AG09309 (cell line): ENCODE measurements at regions not wholly inside any gene's neighbourhood (a gene's known extent, or its start where the extent isn't known, plus 50 kb on each side); places are given as distances from the start of the nearest gene placed in this dataset.

Experiments used
- DNase-seq: peaks from one replicate; pipeline ENCODE4 v3.0.0-alpha.2; 2010; ENCODE audit warnings: low read depth
- H3K4me3 ChIP-seq: 2 replicates; pipeline ENCODE4 v1.5.1; 2011; ENCODE audit warnings: mild to moderate bottlenecking, low read depth, low read length, moderate library complexity; ENCODE audit not compliant: control insufficient read depth
- CTCF ChIP-seq: IDR thresholded peaks from 2 replicates; pipeline ENCODE4 v1.5.1; 2011; ENCODE audit warnings: mild to moderate bottlenecking, low read depth, low read length, inconsistent platforms; ENCODE audit not compliant: insufficient read depth, control insufficient read depth; ENCODE audit errors: missing control alignments

- no peak overlapping the region for H3K4me3 ChIP-seq
- no peak for TF ChIP-seq CTCF
- no peak for DNase-seq
These were observed 259.2 kb upstream of the NOVA1 start for GRCh38 chr14:26856876-26857518.

GRCh38 chr14:26859483-26859882 is 261.6 kb upstream of the NOVA1 start:
- no peak for DNase-seq
- no peak for TF ChIP-seq CTCF
- no peak overlapping the region for H3K4me3 ChIP-seq

- TF ChIP-seq CTCF, result no peak
- DNase-seq, result no peak
- no peak overlapping the region for H3K4me3 ChIP-seq
These were observed 262.3 kb upstream of the NOVA1 start for GRCh38 chr14:26860111-26860510.

- TF ChIP-seq CTCF, result no peak
- no peak overlapping the region for H3K4me3 ChIP-seq
- no peak for DNase-seq
These were observed 265.9 kb upstream of the NOVA1 start for GRCh38 chr14:26863736-26864135.

- TF ChIP-seq CTCF, result no peak
- no peak overlapping the region for H3K4me3 ChIP-seq
- DNase-seq, result no peak
These were observed 268.9 kb upstream of the NOVA1 start for GRCh38 chr14:26866721-26867120.

GRCh38 chr14:26867171-26867757 is 269.4 kb upstream of the NOVA1 start:
- no peak for TF ChIP-seq CTCF
- H3K4me3 ChIP-seq, result no peak overlapping the region
- no peak for DNase-seq
